ENCODE measurements at regions not wholly inside any gene's neighbourhood (a gene's known extent, or its start where the extent isn't known, plus 50 kb on each side); places are given as distances from the start of the nearest gene placed in this dataset.
"Not testable (repeated sequence)": the region's sequence is repeated elsewhere in the genome, so short reads cannot be mapped to it uniquely, and the experiment has no call there.

DNA sequence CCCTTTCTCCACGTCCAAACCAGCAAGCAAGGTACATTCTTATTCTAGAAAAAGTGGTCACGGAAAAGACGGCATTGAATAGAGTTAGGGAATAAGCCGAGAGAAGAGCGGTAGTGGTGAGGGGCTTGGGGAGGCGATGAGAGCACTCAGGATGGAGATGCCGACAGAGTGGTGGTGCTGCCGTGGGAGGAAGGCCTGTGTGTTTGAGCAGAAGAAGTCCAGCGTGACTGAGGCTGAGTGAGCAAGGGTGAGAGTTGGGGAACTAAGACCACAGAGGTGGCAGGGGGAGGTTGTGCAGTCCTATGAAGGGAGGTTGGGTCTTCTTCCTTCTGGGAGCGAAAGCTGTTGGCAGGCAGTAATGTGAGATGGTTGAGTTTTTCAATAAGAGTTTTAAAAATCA lies 252.3 kb downstream of the ABCC12 start:
- TF ChIP-seq, protein P1, sequence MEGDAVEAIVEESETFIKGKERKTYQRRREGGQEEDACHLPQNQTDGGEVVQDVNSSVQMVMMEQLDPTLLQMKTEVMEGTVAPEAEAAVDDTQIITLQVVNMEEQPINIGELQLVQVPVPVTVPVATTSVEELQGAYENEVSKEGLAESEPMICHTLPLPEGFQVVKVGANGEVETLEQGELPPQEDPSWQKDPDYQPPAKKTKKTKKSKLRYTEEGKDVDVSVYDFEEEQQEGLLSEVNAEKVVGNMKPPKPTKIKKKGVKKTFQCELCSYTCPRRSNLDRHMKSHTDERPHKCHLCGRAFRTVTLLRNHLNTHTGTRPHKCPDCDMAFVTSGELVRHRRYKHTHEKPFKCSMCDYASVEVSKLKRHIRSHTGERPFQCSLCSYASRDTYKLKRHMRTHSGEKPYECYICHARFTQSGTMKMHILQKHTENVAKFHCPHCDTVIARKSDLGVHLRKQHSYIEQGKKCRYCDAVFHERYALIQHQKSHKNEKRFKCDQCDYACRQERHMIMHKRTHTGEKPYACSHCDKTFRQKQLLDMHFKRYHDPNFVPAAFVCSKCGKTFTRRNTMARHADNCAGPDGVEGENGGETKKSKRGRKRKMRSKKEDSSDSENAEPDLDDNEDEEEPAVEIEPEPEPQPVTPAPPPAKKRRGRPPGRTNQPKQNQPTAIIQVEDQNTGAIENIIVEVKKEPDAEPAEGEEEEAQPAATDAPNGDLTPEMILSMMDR (IDR thresholded peaks at IDR 0.05; ENCODE audit: insufficient read depth, low read length, poor library complexity, severe bottlenecking), result no peak
- H3K27me3 ChIP-seq (ENCODE audit: control insufficient read depth, insufficient read depth, low read length), result no peaks in the 10 kb centered on the region
- DNase-seq (ENCODE audit: low read depth), result no peak
- no peaks in the 10 kb centered on the region for H3K36me3 ChIP-seq (ENCODE audit: control insufficient read depth, insufficient read depth, low read length)
- H3K4me3 ChIP-seq (ENCODE audit: low read depth, low read length), result no peak overlapping the region

DNA sequence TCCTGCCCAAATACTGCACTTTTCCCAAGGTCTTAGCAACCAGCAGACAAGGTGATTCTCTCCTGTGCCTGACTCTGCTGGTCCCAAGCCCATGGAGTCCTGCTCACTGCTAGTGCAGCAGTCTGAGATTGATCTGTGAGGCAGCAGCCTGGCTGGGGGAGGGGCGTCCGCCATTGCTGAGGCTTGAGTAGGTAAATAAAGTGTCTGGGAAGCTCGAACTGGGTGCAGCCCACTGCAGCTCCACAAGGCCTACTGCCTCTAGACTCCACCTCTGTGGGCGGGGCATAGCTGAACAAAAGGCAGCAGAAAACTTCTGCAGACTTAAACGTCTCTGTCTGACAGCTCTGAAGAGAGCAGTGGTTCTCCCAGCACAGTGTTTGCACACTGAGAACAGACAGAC lies 258.7 kb downstream of the ABCC12 start:
- not testable (repeated sequence) for DNase-seq (ENCODE audit: low read depth); H3K36me3 ChIP-seq (ENCODE audit: control insufficient read depth, insufficient read depth, low read length); H3K27me3 ChIP-seq (ENCODE audit: control insufficient read depth, insufficient read depth, low read length); H3K4me3 ChIP-seq (ENCODE audit: low read depth, low read length)

DNA sequence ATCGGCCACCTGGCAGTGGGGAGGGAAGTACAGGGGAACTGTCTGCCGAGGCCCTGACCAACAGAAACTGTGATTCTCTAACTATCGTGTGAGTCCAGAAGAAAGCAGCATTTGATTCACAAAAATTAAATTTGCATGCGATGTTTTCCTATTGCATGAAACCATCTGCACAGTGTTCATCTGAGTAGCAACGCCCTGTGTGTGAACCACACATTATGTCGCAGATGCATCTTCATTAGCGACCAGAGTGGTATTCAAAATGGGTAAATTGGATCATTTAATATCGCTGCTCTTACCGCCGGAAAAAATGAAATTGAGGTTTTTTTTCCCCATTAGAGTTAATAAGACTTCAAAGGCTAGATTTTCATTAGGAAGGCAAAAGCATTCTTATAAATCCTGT lies 260.6 kb downstream of the ABCC12 start:
- H3K27me3 ChIP-seq (ENCODE audit: control insufficient read depth, insufficient read depth, low read length), result no peaks in the 10 kb centered on the region
- DNase-seq (ENCODE audit: low read depth), result no peak
- no peak overlapping the region for H3K4me3 ChIP-seq (ENCODE audit: low read depth, low read length)
- H3K36me3 ChIP-seq (ENCODE audit: control insufficient read depth, insufficient read depth, low read length), result no peaks in the 10 kb centered on the region
- TF ChIP-seq, protein P1 (IDR thresholded peaks at IDR 0.05; ENCODE audit: insufficient read depth, low read length, poor library complexity, severe bottlenecking), result no peak

DNA sequence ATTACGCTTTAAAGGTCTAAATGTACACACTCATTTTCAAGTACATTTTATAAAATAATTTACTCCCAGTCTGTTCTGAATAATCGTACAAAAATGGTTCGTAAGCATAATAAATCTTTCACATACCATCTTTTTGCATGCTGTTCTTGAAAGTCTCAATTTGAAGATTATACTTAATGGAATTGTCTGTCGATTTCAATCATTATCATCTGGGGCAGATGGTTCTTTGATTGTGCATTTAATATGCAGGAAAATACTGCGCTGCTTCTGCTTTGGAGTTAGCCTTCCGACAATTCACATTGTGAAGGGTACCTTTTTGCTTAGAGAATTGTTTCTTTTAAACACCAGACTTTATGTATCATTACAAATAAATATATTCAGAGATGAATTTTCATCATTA lies 262.8 kb downstream of the ABCC12 start:
- TF ChIP-seq, protein P1 (IDR thresholded peaks at IDR 0.05; ENCODE audit: insufficient read depth, low read length, poor library complexity, severe bottlenecking), result no peak
- Histone ChIP-seq H3K27me3 (ENCODE audit: control insufficient read depth, insufficient read depth, low read length) (no peaks in the 10 kb centered on the region), H3K36me3 (ENCODE audit: control insufficient read depth, insufficient read depth, low read length) (no peaks in the 10 kb centered on the region), H3K4me3 (ENCODE audit: low read depth, low read length) (no peak overlapping the region)
- DNase-seq (ENCODE audit: low read depth), result no peak

DNA sequence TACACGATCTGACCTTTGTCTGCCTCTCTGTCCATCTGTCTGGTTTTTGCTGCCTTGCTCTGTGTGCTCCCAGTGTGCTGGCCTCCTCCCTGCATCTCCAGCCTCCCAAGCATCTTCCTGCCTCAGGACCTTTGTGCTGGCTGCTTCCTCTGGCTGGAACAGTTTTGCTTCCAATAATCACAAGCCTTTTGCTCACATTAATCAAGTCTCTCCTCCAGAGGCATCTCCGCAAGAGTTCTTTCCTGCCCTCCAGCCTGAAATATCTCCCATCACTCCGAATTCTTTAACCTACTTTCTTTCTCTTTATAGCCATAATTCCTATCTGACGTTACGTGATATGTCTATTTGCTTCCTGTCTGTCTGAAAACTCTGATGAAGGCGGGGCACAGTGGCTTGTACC lies 267.1 kb downstream of the ABCC12 start:
- TF ChIP-seq, protein P1 (IDR thresholded peaks at IDR 0.05; ENCODE audit: insufficient read depth, low read length, poor library complexity, severe bottlenecking), result no peak
- Histone ChIP-seq H3K27me3 (ENCODE audit: control insufficient read depth, insufficient read depth, low read length) (no peaks in the 10 kb centered on the region), H3K4me3 (ENCODE audit: low read depth, low read length) (no peak overlapping the region), H3K36me3 (ENCODE audit: control insufficient read depth, insufficient read depth, low read length) (no peaks in the 10 kb centered on the region)
- no peak for DNase-seq (ENCODE audit: low read depth)

DNA sequence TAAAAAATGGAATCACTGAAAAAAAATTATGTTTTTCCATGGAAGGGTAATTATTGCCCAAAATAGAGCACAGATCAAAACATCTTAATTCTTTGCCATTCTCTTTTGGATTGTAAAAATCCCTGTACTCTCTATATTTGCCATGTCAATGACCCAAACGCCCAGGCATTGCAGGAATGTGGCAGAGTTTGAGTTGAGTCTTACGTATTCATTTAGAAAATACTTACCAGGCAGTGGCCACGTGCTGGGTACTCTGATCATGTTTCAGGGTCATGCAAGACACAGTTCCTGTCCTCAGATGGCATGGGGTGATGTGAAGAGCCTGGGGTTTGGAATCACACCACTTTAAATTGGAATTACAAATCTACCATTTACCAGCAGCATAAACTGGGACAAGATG lies 267.7 kb downstream of the ABCC12 start:
- TF ChIP-seq, protein P1 (IDR thresholded peaks at IDR 0.05; ENCODE audit: insufficient read depth, low read length, poor library complexity, severe bottlenecking), result no peak
- Histone ChIP-seq H3K4me3 (ENCODE audit: low read depth, low read length) (no peak overlapping the region), H3K27me3 (ENCODE audit: control insufficient read depth, insufficient read depth, low read length) (no peaks in the 10 kb centered on the region), H3K36me3 (ENCODE audit: control insufficient read depth, insufficient read depth, low read length) (no peaks in the 10 kb centered on the region)
- DNase-seq (ENCODE audit: low read depth), result peak; percentile 51

Data from kidney epithelial cell (primary cell).